ENCODE measurements at regions not wholly inside any gene's neighbourhood (a gene's known extent, or its start where the extent isn't known, plus 50 kb on each side); places are given as distances from the start of the nearest gene placed in this dataset.

- H3K36me3 ChIP-seq, result peaks cover 47% of the 10 kb centered on the region
- no peak overlapping the region for H3K27ac ChIP-seq
- H3K4me3 ChIP-seq, result no peak overlapping the region
- no peaks in the 10 kb centered on the region for H3K9me3 ChIP-seq
- no peak for TF ChIP-seq CTCF (IDR thresholded peaks at IDR 0.05)
- no peaks in the 10 kb centered on the region for H3K4me1 ChIP-seq
- H3K27me3 ChIP-seq, result no peaks in the 10 kb centered on the region
- no peak for DNase-seq (ENCODE audit: low spot score)
These were observed 115.3 kb downstream of the LTN1 start for GRCh38 chr21:28877318-28877884.

- Histone ChIP-seq H3K4me1 (no peaks in the 10 kb centered on the region), H3K4me3 (no peak overlapping the region), H3K27ac (no peak overlapping the region), H3K27me3 (no peaks in the 10 kb centered on the region), H3K9me3 (no peaks in the 10 kb centered on the region), H3K36me3 (peaks cover 43% of the 10 kb centered on the region)
- TF ChIP-seq CTCF (IDR thresholded peaks at IDR 0.05), result no peak
- no peak for DNase-seq (ENCODE audit: low spot score)
These were observed 117.6 kb downstream of the LTN1 start for GRCh38 chr21:28875078-28875477.

GRCh38 chr21:28872218-28872617 lies 120.5 kb downstream of the LTN1 start:
- Histone ChIP-seq H3K4me1 (no peaks in the 10 kb centered on the region), H3K9me3 (no peaks in the 10 kb centered on the region), H3K4me3 (no peak overlapping the region), H3K27me3 (no peaks in the 10 kb centered on the region), H3K36me3 (peaks cover 26% of the 10 kb centered on the region), H3K27ac (no peak overlapping the region)
- TF ChIP-seq CTCF (IDR thresholded peaks at IDR 0.05), result no peak
- no peak for DNase-seq (ENCODE audit: low spot score)

GRCh38 chr21:28871388-28872010 lies 121.2 kb downstream of the LTN1 start:
- H3K36me3 ChIP-seq, result peaks cover 24% of the 10 kb centered on the region
- no peak overlapping the region for H3K27ac ChIP-seq
- H3K9me3 ChIP-seq, result no peaks in the 10 kb centered on the region
- H3K4me3 ChIP-seq, result no peak overlapping the region
- TF ChIP-seq CTCF (IDR thresholded peaks at IDR 0.05), result no peak
- no peaks in the 10 kb centered on the region for H3K4me1 ChIP-seq
- H3K27me3 ChIP-seq, result no peaks in the 10 kb centered on the region
- no peak for DNase-seq (ENCODE audit: low spot score)

- no peaks in the 10 kb centered on the region for H3K9me3 ChIP-seq
- no peaks in the 10 kb centered on the region for H3K36me3 ChIP-seq
- no peaks in the 10 kb centered on the region for H3K4me1 ChIP-seq
- no peak overlapping the region for H3K4me3 ChIP-seq
- H3K27ac ChIP-seq, result no peak overlapping the region
- no peaks in the 10 kb centered on the region for H3K27me3 ChIP-seq
- TF ChIP-seq CTCF (IDR thresholded peaks at IDR 0.05), result no peak
- no peak for DNase-seq (ENCODE audit: low spot score)
These were observed 125.3 kb downstream of the LTN1 start for GRCh38 chr21:28867401-28867800.
